HEK293 (cell line): ENCODE measurements at regions not wholly inside any gene's neighbourhood (a gene's known extent, or its start where the extent isn't known, plus 50 kb on each side); places are given as distances from the start of the nearest gene placed in this dataset.

ENCODE experiments used
- GLI4 ChIP-seq: fragments of 450-650 bp; formaldehyde crosslinking; IDR thresholded peaks from 2 replicates; pipeline ENCODE4 v1.5.1; 2016; ENCODE audit warnings: missing biosample characterization, missing genetic modification characterization
- SCRT1 ChIP-seq: fragments of 450-650 bp; formaldehyde crosslinking; IDR thresholded peaks from 2 replicates; pipeline ENCODE4 v1.5.1; 2016; ENCODE audit warnings: missing biosample characterization, missing genetic modification characterization, borderline replicate concordance
- TRIM28 ChIP-seq: IDR thresholded peaks from 2 replicates; pipeline ENCODE4 v1.6.1; 2011; ENCODE audit warnings: low read length, control low read depth, borderline replicate concordance
- ZBTB10 ChIP-seq: fragments of 450-650 bp; formaldehyde crosslinking; IDR thresholded peaks from 2 replicates; pipeline ENCODE4 v1.5.1; 2016; ENCODE audit warnings: missing biosample characterization, missing genetic modification characterization
- ZBTB20 ChIP-seq: fragments of 450-650 bp; formaldehyde crosslinking; IDR thresholded peaks from 2 replicates; pipeline ENCODE4 v1.5.1; 2016; ENCODE audit warnings: missing biosample characterization, missing genetic modification characterization
- ZEB2 ChIP-seq: fragments of 450-650 bp; formaldehyde crosslinking; IDR thresholded peaks from 2 replicates; pipeline ENCODE4 v1.5.1; 2016; ENCODE audit warnings: missing biosample characterization, missing genetic modification characterization
- ZNF133 ChIP-seq: fragments of 450-650 bp; formaldehyde crosslinking; IDR thresholded peaks from 2 replicates; pipeline ENCODE4 v1.5.1; 2016; ENCODE audit warnings: missing biosample characterization, missing genetic modification characterization
- ZNF19 ChIP-seq: fragments of 450-650 bp; formaldehyde crosslinking; IDR thresholded peaks from 2 replicates; pipeline ENCODE4; 2016; ENCODE audit warnings: missing biosample characterization, missing genetic modification characterization, low read depth
- ZNF280D ChIP-seq: fragments of 450-650 bp; formaldehyde crosslinking; IDR thresholded peaks from 2 replicates; pipeline ENCODE4 v1.5.1; 2016; ENCODE audit warnings: missing biosample characterization, missing genetic modification characterization
- TF ChIP-seq, protein P1 (sequence below): fragments of 450-650 bp; formaldehyde crosslinking; IDR thresholded peaks from 2 replicates; pipeline ENCODE4 v1.5.1; 2016; ENCODE audit warnings: missing biosample characterization, missing genetic modification characterization
- TF ChIP-seq, protein P2 (sequence below): fragments of 450-650 bp; formaldehyde crosslinking; IDR thresholded peaks from 2 replicates; pipeline ENCODE4 v1.5.1; 2016; ENCODE audit warnings: missing biosample characterization, missing genetic modification characterization
- TF ChIP-seq, protein P3 (sequence below): fragments of 450-650 bp; formaldehyde crosslinking; IDR thresholded peaks from 2 replicates; pipeline ENCODE4 v1.5.1; 2016; ENCODE audit warnings: missing biosample characterization, missing genetic modification characterization

DNA sequence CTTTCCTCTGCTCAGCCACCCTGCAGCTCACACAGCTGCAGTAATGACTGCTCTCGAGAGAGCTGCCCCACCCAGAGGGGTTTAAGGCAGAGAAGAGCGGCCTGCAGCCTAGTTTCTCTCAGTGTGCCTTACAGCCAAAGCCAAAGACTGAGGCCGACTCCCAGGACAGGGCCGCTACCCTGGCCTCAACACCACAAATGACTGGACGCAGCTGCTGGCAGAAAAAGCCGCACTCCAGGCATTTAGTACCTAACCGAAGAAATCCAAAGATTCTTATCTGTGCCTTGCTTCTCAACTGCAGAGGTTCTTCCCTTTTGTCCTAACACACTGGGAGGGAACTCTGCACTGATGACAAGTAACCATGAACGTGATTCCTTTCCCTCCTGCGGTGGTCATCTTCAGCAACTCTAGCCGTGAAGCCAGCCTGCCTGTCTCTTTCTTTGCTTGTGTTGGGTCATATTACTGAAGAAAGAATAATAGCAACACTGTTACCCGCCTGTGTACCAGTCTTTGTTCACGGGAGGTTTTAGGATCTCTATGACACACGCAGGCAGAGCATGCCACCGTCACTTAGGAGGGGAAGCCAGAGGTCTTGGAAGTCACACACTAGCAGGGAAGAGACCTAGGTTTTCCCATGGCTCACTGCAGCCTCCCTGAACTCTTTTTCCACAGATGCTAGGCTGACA is 202.7 kb downstream of the RHOU start:
- TF ChIP-seq, protein P1, sequence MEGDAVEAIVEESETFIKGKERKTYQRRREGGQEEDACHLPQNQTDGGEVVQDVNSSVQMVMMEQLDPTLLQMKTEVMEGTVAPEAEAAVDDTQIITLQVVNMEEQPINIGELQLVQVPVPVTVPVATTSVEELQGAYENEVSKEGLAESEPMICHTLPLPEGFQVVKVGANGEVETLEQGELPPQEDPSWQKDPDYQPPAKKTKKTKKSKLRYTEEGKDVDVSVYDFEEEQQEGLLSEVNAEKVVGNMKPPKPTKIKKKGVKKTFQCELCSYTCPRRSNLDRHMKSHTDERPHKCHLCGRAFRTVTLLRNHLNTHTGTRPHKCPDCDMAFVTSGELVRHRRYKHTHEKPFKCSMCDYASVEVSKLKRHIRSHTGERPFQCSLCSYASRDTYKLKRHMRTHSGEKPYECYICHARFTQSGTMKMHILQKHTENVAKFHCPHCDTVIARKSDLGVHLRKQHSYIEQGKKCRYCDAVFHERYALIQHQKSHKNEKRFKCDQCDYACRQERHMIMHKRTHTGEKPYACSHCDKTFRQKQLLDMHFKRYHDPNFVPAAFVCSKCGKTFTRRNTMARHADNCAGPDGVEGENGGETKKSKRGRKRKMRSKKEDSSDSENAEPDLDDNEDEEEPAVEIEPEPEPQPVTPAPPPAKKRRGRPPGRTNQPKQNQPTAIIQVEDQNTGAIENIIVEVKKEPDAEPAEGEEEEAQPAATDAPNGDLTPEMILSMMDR (tag by site-specific recombination): no peak
- no peak for TF ChIP-seq ZNF280D (tag by site-specific recombination)
- TF ChIP-seq, protein P2, sequence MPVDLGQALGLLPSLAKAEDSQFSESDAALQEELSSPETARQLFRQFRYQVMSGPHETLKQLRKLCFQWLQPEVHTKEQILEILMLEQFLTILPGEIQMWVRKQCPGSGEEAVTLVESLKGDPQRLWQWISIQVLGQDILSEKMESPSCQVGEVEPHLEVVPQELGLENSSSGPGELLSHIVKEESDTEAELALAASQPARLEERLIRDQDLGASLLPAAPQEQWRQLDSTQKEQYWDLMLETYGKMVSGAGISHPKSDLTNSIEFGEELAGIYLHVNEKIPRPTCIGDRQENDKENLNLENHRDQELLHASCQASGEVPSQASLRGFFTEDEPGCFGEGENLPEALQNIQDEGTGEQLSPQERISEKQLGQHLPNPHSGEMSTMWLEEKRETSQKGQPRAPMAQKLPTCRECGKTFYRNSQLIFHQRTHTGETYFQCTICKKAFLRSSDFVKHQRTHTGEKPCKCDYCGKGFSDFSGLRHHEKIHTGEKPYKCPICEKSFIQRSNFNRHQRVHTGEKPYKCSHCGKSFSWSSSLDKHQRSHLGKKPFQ: no peak
- TF ChIP-seq SCRT1: no peak
- no peak for TF ChIP-seq ZEB2 (tag by site-specific recombination)
- TF ChIP-seq, protein P3, sequence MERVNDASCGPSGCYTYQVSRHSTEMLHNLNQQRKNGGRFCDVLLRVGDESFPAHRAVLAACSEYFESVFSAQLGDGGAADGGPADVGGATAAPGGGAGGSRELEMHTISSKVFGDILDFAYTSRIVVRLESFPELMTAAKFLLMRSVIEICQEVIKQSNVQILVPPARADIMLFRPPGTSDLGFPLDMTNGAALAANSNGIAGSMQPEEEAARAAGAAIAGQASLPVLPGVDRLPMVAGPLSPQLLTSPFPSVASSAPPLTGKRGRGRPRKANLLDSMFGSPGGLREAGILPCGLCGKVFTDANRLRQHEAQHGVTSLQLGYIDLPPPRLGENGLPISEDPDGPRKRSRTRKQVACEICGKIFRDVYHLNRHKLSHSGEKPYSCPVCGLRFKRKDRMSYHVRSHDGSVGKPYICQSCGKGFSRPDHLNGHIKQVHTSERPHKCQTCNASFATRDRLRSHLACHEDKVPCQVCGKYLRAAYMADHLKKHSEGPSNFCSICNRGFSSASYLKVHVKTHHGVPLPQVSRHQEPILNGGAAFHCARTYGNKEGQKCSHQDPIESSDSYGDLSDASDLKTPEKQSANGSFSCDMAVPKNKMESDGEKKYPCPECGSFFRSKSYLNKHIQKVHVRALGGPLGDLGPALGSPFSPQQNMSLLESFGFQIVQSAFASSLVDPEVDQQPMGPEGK (tag by site-specific recombination): no peak
- no peak for TF ChIP-seq ZBTB10 (tag by site-specific recombination)
- no peak for TF ChIP-seq ZBTB20 (tag by site-specific recombination)
- no peak for TF ChIP-seq ZNF19
- no peak for TF ChIP-seq ZNF133 (tag by site-specific recombination)
- TF ChIP-seq TRIM28: peak; percentile 76; the same call in 1 of the 2 replicates
- TF ChIP-seq GLI4 (tag by site-specific recombination): no peak
